ENCODE measurements at regions not wholly inside any gene's neighbourhood (a gene's known extent, or its start where the extent isn't known, plus 50 kb on each side); places are given as distances from the start of the nearest gene placed in this dataset.
"Not testable (repeated sequence)": the region's sequence is repeated elsewhere in the genome, so short reads cannot be mapped to it uniquely, and the experiment has no call there.

- no peak for DNase-seq
Measured at GRCh38 chr4:130698251-130698650, 1602.3 kb downstream of the C4orf33 start.

DNA sequence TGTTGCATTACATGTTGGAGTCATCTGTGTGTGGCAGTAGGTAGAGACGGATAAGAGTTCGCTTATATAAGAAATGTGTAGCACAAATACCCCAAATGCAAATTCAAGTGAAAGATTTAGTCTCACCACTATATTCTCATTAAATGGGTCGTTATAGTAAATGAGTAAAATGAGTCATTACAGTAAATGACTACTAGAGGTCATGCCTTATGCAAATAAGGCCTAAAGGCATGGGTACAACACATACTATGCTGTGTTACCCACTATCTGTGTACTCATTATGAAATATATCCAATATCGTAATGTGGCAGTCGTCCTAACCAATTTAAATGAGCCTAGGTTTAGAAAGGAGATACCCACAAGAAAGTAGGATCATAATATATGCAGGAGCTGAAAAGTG, 1603.1 kb downstream of the C4orf33 start:
- DNase-seq, result no peak

GRCh38 chr4:130703211-130703935, 1607.4 kb downstream of the C4orf33 start:
- no peak for DNase-seq

DNA sequence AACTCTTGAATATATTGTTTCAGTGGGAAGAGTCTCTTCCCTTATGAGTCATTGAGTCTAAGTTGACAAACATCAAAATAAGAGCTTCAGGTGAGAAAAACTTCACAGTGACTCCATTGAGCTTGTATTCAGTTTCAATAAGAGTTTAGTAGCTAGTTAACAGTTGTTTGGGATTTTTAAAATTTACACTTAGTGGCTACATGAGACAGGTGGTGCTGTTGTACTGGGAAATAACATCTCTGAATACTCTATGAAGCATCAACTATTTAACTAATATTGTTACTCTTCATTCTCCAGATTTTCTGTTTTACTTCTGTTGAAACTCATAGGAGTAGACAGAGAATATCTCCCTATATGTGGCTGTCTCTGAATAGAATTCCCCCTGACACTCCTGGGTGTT, 1609.1 kb downstream of the C4orf33 start:
- no peak for DNase-seq

DNA sequence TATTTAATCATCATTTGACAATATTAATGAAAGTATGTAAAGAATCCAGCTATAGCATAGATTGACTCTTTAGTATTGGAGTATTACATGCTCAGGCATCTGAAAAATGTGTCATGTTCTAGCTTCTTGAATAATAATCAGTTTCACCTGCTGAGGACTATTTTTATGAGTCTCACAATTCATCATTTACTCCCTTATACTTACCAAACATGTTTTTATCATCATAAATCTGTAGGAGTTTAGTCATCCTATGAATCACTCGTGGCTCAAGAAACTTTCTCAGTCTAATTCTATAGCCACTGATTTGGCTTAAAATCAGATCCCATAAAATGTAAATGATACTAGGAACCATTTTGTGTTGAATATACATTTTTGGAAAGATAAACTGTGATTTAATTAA, 1616.1 kb downstream of the C4orf33 start:
- DNase-seq, result no peak

DNA sequence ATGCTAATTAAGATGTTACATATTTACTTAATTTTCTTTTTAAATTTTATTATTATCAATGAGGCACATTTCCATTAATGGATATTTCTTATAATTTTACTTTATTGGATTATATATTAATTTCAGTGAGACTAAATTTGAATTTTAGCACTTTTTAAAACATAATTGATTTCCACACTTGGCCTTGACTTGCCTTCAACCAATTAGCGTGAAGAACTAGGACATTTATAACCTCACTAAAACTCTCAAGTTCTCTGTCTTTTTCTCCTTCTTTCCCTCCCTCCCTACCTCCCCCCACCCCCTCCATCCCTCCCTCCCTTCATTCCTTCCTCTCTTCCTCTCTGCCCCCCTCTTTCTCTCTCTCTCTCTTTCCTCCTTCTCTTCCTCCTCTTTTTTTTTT, 1618.1 kb downstream of the C4orf33 start:
- DNase-seq, result no peak

DNA sequence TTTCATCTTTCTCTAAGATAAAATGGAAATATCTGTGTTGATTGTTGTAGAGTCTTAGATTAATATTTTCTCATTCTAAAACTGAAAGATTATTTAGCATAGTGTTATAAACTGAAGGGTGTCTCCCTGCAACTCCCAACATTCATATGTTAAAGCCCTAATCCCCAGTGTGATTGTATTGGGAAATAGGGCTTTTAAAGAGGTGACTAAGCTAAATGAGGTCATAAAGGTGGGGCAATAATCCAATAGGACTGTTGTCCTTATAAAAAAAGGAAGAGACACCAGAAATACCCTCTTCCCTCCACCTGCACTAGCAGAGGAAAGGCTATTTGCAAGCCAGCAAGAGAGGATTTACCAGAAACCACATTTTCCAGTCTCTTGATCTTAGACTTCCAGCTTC, 1626.4 kb downstream of the C4orf33 start:
- DNase-seq, result no peak

DNA sequence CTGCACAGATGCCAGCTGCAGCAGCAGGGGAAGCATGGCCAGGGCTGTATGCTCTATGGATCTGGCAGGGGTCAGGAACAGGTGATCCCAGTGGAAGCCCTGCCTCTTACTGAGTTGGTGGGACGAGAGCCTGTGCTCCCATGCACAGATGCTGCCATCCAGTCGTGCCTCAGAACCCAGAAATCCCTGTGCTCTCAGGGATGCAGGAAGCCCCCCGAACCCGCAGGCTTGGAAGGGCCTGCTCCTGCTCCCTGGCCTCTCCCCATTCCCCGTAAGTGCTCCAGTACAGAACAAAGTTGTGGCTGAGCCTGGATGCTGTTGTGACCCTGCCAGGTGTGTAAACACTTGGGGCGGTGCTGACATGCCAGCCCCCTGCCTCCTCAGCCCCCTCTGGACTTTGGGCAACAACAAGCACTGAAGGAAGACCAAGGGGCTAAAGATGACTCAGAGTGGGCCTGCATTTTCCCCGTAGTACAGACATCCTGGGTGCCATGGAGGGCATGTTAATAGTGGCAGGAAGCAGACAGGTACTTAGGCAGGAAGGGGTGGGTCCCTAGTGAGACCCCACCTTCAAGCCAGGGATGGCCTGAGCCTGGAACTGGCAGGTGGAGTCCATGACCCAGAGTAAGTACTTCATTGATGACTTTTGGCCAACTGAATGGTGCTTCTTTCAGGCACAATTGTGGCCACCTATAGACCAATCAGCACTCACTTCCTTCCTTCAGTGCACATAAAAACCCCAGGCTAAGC, 1640.7 kb downstream of the C4orf33 start:
- DNase-seq, result no peak

GRCh38 chr4:130738233-130738632, 1642.3 kb downstream of the C4orf33 start:
- DNase-seq, result no peak

DNA sequence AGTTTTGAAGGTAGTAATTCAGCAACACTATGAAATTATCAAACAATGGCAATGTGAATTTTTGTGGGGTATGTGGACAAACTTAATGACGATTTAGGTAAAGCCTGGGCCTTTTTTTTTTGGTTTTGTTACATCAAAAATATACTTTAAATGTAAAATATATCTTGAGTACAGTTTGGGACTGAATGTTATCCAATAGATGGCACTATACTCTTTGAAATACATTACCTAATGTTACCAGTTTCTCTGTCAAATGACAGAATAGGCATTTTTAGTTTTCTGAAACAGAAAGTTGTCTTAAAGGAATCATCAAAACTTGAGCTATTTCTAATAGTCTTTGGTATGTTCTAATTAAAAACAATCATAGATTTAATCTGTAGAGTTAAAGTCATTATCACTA, 1651.9 kb downstream of the C4orf33 start:
- DNase-seq, result no peak

- DNase-seq, result no peak
Measured at GRCh38 chr4:130753926-130754325, 1658.0 kb downstream of the C4orf33 start.

GRCh38 chr4:130760246-130760645, 1664.3 kb downstream of the C4orf33 start:
- DNase-seq, result no peak

DNA sequence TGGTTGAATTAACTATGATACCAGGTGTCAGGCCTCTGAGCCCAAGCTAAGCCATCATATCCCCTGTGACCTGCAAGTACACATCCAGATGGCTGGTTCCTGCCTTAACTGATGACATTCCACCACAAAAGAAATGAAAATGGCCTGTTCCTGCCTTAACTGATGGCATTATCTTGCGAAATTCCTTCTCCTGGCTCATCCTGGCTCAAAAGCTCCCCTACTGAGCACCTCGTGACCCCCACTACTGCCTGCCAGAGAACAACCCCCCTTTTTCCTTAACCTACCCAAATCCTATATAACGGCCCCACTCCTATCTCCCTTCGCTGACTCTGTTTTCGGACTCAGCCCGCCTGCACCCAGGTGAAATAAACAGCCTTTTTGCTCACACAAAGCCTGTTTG, 1671.4 kb downstream of the C4orf33 start:
- DNase-seq, result not testable (repeated sequence)

DNA sequence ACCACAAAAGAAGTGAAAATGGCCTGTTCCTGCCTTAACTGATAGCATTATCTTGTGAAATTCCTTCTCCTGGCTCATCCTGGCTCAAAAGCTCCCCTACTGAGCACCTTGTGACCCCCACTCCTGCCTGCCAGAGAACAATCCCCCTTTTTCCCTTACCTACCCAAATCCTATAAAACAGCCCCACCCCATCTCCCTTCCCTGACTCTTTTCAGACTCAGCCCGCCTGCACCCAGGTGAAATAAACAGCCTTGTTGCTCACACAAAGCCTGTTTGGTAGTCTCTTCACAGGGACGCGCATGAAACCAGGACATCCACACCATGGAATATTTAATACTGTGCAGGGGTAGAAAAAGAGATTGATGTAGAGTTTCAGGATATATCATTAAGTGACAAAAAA, 1677.0 kb downstream of the C4orf33 start:
- DNase-seq, result not testable (repeated sequence)

DNA sequence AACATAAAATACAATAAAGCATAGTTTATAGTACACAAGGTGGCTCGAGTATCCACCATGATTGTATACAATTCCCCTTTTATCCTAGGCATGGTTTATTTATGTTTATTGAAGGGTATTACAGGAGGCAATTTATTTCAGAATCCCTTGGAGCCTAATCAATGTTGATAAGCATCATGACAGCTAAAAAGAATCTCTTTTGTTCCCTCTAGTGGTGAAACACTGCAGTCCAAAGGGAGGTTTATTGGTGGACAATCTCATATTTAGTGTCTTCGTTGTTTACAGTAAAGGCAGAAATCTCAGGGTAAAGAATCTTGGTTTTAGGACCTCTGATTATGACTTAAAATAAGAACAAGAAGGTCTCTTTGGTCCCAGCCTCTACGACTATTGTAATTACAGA, 1712.5 kb downstream of the C4orf33 start:
- DNase-seq, result no peak

GRCh38 chr4:130812117-130812765, 1716.3 kb downstream of the C4orf33 start:
- DNase-seq, result no peak

DNA sequence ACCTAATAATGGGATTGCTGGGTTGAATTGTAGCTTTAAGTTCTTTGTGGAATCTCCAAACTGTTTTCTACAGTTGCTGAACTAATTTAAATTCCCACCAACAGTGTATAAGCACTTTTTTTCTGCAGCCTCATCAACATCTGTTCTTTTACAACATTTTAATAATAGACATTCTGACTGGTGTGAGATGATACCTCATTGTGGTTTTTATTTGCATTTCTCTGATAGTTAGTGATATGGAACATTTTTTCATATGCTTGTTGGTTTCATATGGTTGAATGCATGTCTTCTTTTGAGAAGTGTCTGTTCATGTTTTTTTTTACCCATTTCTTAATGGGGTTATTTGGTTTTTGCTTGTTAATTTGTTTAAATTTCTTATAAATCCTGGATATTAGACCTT, 1718.9 kb downstream of the C4orf33 start:
- DNase-seq, result no peak

DNA sequence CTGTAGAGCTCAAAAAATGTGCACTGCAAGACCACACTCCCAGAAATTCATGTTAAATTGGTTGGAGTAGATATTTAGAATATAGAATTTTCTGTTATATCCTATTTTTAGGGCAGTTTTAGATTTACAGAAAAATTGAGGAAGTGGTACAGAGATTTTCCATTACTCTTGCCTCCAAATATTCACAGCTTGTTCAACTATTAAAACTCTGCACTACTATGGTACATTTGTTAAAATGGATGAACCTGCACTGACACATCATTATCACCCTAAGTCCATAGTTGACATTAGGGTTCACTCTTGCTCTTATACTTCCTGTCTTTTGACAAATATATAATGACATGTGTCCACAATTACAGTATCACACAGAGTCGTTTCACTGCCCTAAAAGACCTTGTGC, 1724.5 kb downstream of the C4orf33 start:
- no peak for DNase-seq

GRCh38 chr4:130825284-130825683, 1729.3 kb downstream of the C4orf33 start:
- no peak for DNase-seq

GRCh38 chr4:130850019-130850524, 1754.1 kb downstream of the C4orf33 start:
- no peak for DNase-seq

DNA sequence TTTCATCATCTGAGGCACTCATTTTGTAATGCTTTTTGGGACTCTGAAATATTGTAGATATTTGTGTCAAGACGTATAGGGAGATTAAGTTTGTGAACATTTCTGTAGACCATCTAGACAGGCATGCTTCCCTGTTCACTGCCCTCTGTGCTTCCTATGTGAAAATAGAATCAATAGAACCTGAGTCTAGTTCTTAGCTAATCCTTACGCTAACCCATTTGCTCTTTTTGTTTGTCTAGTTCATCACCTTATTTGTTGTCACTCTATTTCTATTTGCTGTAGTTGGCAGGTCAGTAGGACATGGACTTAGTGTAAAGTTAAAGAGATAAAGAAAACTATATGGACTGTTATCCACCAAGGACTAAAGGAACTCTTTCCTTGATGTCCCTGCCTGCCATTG, 1755.2 kb downstream of the C4orf33 start:
- DNase-seq, result no peak

- no peak for DNase-seq
Measured at GRCh38 chr4:130851932-130852331, 1756.0 kb downstream of the C4orf33 start.

- no peak for DNase-seq
Measured at GRCh38 chr4:130855533-130855932, 1759.6 kb downstream of the C4orf33 start.

DNA sequence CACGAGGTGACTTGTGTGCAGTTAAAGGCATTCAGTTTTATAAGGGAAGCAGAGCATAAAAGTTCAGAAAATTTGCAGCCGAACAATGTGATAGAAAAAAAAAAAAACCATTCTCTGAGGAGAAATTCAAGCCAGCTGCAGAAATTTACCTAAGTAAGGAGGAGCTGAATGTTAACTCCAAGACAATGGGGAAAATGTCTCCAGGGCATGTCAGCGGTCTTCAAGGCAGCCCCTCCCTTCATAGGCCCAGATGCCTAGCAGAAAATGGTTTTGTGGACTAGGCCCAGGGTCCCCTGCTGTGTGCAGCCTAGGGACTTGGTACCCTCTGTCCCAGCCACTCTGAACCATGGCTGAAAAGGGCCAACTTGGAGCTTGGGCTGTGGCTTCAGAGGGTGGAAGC, 1764.0 kb downstream of the C4orf33 start:
- DNase-seq, result no peak
